Endothelial cell of umbilical vein (primary cell): ENCODE measurements at regions not wholly inside any gene's neighbourhood (a gene's known extent, or its start where the extent isn't known, plus 50 kb on each side); places are given as distances from the start of the nearest gene placed in this dataset.

Source experiments
- BruUV-seq: library from RNA; stranded (reverse); fragments of 400-500 nt; replicated peaks from 2 replicates; lab custom pipeline; 2021; lab: Mats Ljungman, UMichigan
- CTCF ChIA-PET: fragments of 300-600, 350-600 bp; sonication (Branson Sonifier 250); formaldehyde crosslinking; loops from one replicate; lab custom pipeline; 2021; ENCODE audit warnings: antibody characterized with exemption, inconsistent platforms; lab: Charles Lee
- POLR2A ChIA-PET: fragments of 300-600, 350-600 bp; sonication (Branson Sonifier 250); formaldehyde crosslinking; loops from one replicate; lab custom pipeline; 2021; ENCODE audit warnings: antibody characterized with exemption, inconsistent platforms; lab: Charles Lee
- DNase-seq: peaks from one replicate; pipeline ENCODE4 v3.0.0-alpha.2; 2011; ENCODE audit warnings: low read depth, low spot score
- FAIRE-seq: peaks from 2 replicates; lab custom pipeline; 2011; peaks lifted over from hg19 to GRCh38; lab: Jason Lieb, UNC
- H2AFZ ChIP-seq: 2 replicates; pipeline ENCODE4 v1.6.0; 2012; ENCODE audit warnings: low read depth, low read length, control low read depth, inconsistent platforms
- H3K27ac ChIP-seq: 2 replicates; pipeline ENCODE4 v1.5.1; 2011; ENCODE audit warnings: low read depth, mild to moderate bottlenecking, control low read depth, low read length, moderate library complexity; ENCODE audit not compliant: insufficient read depth
- H3K27me3 ChIP-seq, 2 experiments: 2 replicates each; pipeline versions ENCODE4 v1.6.0 to v1.6.1; 2011; ENCODE audit warnings: low read length in 2 of 2, mixed read lengths in 1 of 2; ENCODE audit not compliant: control insufficient read depth in 2 of 2, insufficient read depth in 2 of 2
- H3K36me3 ChIP-seq, 2 experiments: 2 replicates in 1 of 2; 3 replicates in 1 of 2; pipeline ENCODE4 v1.5.1; 2011; ENCODE audit warnings: low read length in 2 of 2, mild to moderate bottlenecking in 1 of 2, moderate library complexity in 1 of 2; ENCODE audit not compliant: control insufficient read depth in 2 of 2, insufficient read depth in 2 of 2; ENCODE audit errors: extremely low read depth in 1 of 2
- H3K4me1 ChIP-seq: 3 replicates; pipeline ENCODE4 v1.5.1; 2011; ENCODE audit warnings: mild to moderate bottlenecking, low read length; ENCODE audit not compliant: control insufficient read depth, insufficient read depth; ENCODE audit errors: extremely low read depth
- H3K4me2 ChIP-seq: 2 replicates; pipeline ENCODE4 v1.6.1; 2011; ENCODE audit warnings: low read length, control low read depth, mixed read lengths; ENCODE audit not compliant: insufficient read depth
- H3K4me3 ChIP-seq, 3 experiments: fragments of 200-600 bp in 1 of 3; sonication (generic), shearing (Covaris generic) in 1 of 3; replicated peaks in 1 of 3; 2 replicates each; pipeline ENCODE4 v1.5.1; 2011 to 2016; ENCODE audit warnings: control low read depth in 3 of 3, low read length in 3 of 3, mild to moderate bottlenecking in 2 of 3, inconsistent platforms in 1 of 3, low read depth in 1 of 3, moderate library complexity in 1 of 3; ENCODE audit not compliant: insufficient read depth in 1 of 3
- H3K79me2 ChIP-seq: 2 replicates; pipeline ENCODE4 v1.6.0; 2012; ENCODE audit warnings: low read length, inconsistent platforms; ENCODE audit not compliant: control insufficient read depth, insufficient read depth
- H3K9ac ChIP-seq: replicated peaks from 2 replicates; pipeline ENCODE3; 2011; ENCODE audit warnings: low read length, control low read depth; ENCODE audit not compliant: insufficient read depth; ENCODE audit errors: extremely low read depth
- H3K9me1 ChIP-seq: replicated peaks from 3 replicates; pipeline ENCODE4 v1.6.0; 2011; ENCODE audit warnings: mild to moderate bottlenecking, low read length; ENCODE audit not compliant: control insufficient read depth, insufficient read depth; ENCODE audit errors: extremely low read depth
- H3K9me3 ChIP-seq: replicated peaks from 2 replicates; pipeline ENCODE4 v1.5.1; 2012; ENCODE audit warnings: low read length, inconsistent platforms; ENCODE audit not compliant: control insufficient read depth, insufficient read depth
- H4K20me1 ChIP-seq: replicated peaks from 2 replicates; pipeline ENCODE3; 2011; ENCODE audit warnings: mild to moderate bottlenecking, low read length; ENCODE audit not compliant: control insufficient read depth, insufficient read depth; ENCODE audit errors: extremely low read depth
- EZH2 ChIP-seq: IDR thresholded peaks from 2 replicates; pipeline ENCODE4 v1.6.1; 2012; ENCODE audit warnings: borderline replicate concordance, low read depth, mild to moderate bottlenecking, moderate library complexity, low read length, inconsistent platforms; ENCODE audit not compliant: severe bottlenecking
- FOS ChIP-seq: IDR thresholded peaks from 2 replicates; pipeline ENCODE4 v1.6.1; 2011; ENCODE audit warnings: mild to moderate bottlenecking, low read length, moderate library complexity, borderline replicate concordance; ENCODE audit not compliant: insufficient read depth
- GATA2 ChIP-seq: IDR thresholded peaks from 2 replicates; pipeline ENCODE4 v1.7.0; 2011; ENCODE audit warnings: low read depth, mild to moderate bottlenecking, moderate library complexity, mixed read lengths, low read length; ENCODE audit not compliant: insufficient read length, insufficient read depth
- JUN ChIP-seq: IDR thresholded peaks from 2 replicates; pipeline ENCODE4 v1.6.1; 2011; ENCODE audit warnings: borderline replicate concordance, low read depth; ENCODE audit not compliant: insufficient read length, insufficient read depth
- MYC ChIP-seq: IDR thresholded peaks from one replicate; pipeline ENCODE4 v1.6.1; 2011; ENCODE audit warnings: mild to moderate bottlenecking, low read depth, low read length
- POLR2A ChIP-seq: IDR thresholded peaks from 2 replicates; pipeline ENCODE4 v1.6.1; 2012; ENCODE audit warnings: low read depth, mild to moderate bottlenecking, control low read depth, low read length
- POLR2AphosphoS5 ChIP-seq: IDR thresholded peaks from 2 replicates; pipeline ENCODE4 v1.6.1; 2012; ENCODE audit warnings: low read depth, mild to moderate bottlenecking, control low read depth, low read length, moderate library complexity; ENCODE audit not compliant: insufficient read depth
- dilution Hi-C: fragments of 300-500 bp; cut with MboI; formaldehyde crosslinking; loops from one replicate; pipeline ENCODE4 v1.15.0; 2019; ENCODE audit warnings: low sequenced_read_pairs; ENCODE audit not compliant: extremely low pct_ligation_motif_present
- intact Hi-C: fragments of 100-400 bp; cut with micrococcal nuclease; formaldehyde crosslinking; loops from one replicate; pipeline ENCODE4 v1.10.0; 2022
- TF ChIP-seq, protein P1 (sequence below): IDR thresholded peaks from 2 replicates; pipeline ENCODE4 v1.6.1; 2011; ENCODE audit not compliant: insufficient read depth, insufficient read length
- TF ChIP-seq, protein P2 (sequence below), 2 donors: IDR thresholded peaks; 1 replicate in 1 of 2; 2 replicates in 1 of 2; pipeline ENCODE4 v1.5.1; 2011; ENCODE audit warnings: low read length in 2 of 2, mild to moderate bottlenecking in 2 of 2, moderate library complexity in 2 of 2, control low read depth in 1 of 2, inconsistent platforms in 1 of 2, low read depth in 1 of 2; ENCODE audit not compliant: insufficient read depth in 1 of 2; ENCODE audit errors: extremely low read depth in 1 of 2

DNA sequence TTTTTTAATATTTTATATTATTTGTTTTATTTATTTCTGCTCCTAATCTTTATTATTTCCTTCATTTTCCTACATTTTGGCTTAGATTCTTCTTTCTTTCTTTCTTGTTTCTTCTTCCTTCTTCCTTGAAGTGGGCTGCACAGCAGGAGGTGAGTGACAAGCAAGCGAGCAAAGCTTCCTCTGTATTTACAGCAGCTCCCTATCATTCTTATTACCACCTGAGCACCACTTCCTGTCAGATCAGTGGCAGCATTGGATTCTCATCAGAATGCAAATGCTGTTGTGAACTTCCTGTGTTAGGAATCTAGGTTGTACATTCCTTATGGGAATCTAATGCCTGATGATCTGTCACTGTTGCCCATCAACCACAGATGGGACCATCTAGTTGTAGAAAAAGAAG lies 784.9 kb upstream of the LUZP2 start:
- H3K4me3 ChIP-seq: no peak overlapping the region
- ChIA-PET CTCF (interaction anchor here (0.8 to 1.1 kb wide), 2 partner anchors 9 to 11 kb away, joined by 3 read pairs; no protein-coding TSS in a partner anchor), POLR2A (no interaction called here)
- H3K9me3 ChIP-seq: no peaks in the 10 kb centered on the region
- TF ChIP-seq POLR2A: no peak
- no peak for TF ChIP-seq MYC
- TF ChIP-seq, protein P1, sequence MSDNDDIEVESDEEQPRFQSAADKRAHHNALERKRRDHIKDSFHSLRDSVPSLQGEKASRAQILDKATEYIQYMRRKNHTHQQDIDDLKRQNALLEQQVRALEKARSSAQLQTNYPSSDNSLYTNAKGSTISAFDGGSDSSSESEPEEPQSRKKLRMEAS: no peak
- TF ChIP-seq EZH2: no peak
- TF ChIP-seq GATA2: no peak
- TF ChIP-seq, protein P2, sequence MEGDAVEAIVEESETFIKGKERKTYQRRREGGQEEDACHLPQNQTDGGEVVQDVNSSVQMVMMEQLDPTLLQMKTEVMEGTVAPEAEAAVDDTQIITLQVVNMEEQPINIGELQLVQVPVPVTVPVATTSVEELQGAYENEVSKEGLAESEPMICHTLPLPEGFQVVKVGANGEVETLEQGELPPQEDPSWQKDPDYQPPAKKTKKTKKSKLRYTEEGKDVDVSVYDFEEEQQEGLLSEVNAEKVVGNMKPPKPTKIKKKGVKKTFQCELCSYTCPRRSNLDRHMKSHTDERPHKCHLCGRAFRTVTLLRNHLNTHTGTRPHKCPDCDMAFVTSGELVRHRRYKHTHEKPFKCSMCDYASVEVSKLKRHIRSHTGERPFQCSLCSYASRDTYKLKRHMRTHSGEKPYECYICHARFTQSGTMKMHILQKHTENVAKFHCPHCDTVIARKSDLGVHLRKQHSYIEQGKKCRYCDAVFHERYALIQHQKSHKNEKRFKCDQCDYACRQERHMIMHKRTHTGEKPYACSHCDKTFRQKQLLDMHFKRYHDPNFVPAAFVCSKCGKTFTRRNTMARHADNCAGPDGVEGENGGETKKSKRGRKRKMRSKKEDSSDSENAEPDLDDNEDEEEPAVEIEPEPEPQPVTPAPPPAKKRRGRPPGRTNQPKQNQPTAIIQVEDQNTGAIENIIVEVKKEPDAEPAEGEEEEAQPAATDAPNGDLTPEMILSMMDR (IDR thresholded peaks at IDR 0.05; ENCODE audit: extremely low read depth in 1 of 2, insufficient read depth in 1 of 2, low read depth in 1 of 2, low read length in 2 of 2): no peak
- no peak for TF ChIP-seq POLR2AphosphoS5
- TF ChIP-seq FOS: no peak
- no peak for TF ChIP-seq JUN
- H3K4me1 ChIP-seq: no peaks in the 10 kb centered on the region
- no peaks in the 10 kb centered on the region for H4K20me1 ChIP-seq
- DNase-seq: no peak
- no peaks in the 10 kb centered on the region for H3K9me1 ChIP-seq
- FAIRE-seq: no peak
- H2AFZ ChIP-seq: no peak overlapping the region
- no peak overlapping the region for H3K27ac ChIP-seq
- no peak overlapping the region for H3K4me2 ChIP-seq
- H3K36me3 ChIP-seq: no peaks in the 10 kb centered on the region
- H3K27me3 ChIP-seq: no peaks in the 10 kb centered on the region
- BruUV-seq: no TSS peak
- no peak overlapping the region for H3K9ac ChIP-seq
- dilution Hi-C loops (no loop called here), intact Hi-C loops (no loop called here)
- no peaks in the 10 kb centered on the region for H3K79me2 ChIP-seq
